Upper lobe of left lung (tissue), 6 donors: ENCODE measurements at regions not wholly inside any gene's neighbourhood (a gene's known extent, or its start where the extent isn't known, plus 50 kb on each side); places are given as distances from the start of the nearest gene placed in this dataset.

Experiments used
- ATAC-seq, 2 donors: fragments of 200-7000 bp; cut with Tn5 transposase; one replicate each; pipeline ENCODE4 v1.9.1; 2022; ENCODE audit warnings: mild to moderate bottlenecking in 2 of 2, moderate library complexity in 2 of 2; ENCODE audit not compliant: low FRiP score in 2 of 2
- DNase-seq, 2 donors: peaks; one replicate each; pipeline ENCODE4 v3.0.0-alpha.2; 2019 to 2020
- H3K27ac ChIP-seq, 4 donors: fragments of 200-600 bp; sonication (generic); one replicate each; pipeline ENCODE4 v1.5.1; 2016 to 2019
- H3K27me3 ChIP-seq, 4 donors: fragments of 200-600 bp; sonication (generic); one replicate each; pipeline ENCODE4 v1.5.1; 2017 to 2019
- H3K36me3 ChIP-seq, 4 donors: fragments of 200-600 bp; sonication (generic); one replicate each; pipeline ENCODE4 v1.5.1; 2016 to 2019
- H3K4me1 ChIP-seq, 4 donors: fragments of 200-600 bp; sonication (generic); one replicate each; pipeline ENCODE4 v1.5.1; 2018 to 2019
- H3K4me3 ChIP-seq, 4 donors: fragments of 200-600 bp; sonication (generic); one replicate each; pipeline ENCODE4 v1.5.1; 2017 to 2019; ENCODE audit warnings: mild to moderate bottlenecking in 2 of 4, moderate library complexity in 1 of 4
- H3K9me3 ChIP-seq, 4 donors: fragments of 200-600 bp; sonication (generic); one replicate each; pipeline ENCODE4 v1.5.1; 2018 to 2019
- CTCF ChIP-seq, 6 experiments: fragments of 450-650 bp in 4 of 6; fragments of 200-600 bp in 2 of 6; sonication (generic) in 2 of 6; IDR thresholded peaks; one replicate each; pipeline ENCODE4 v1.5.1; 2016 to 2019; ENCODE audit warnings: antibody characterized with exemption in 6 of 6
- EP300 ChIP-seq, 4 donors: sonication (generic); formaldehyde crosslinking; IDR thresholded peaks; one replicate each; pipeline ENCODE4 v1.5.1; 2017; ENCODE audit warnings: antibody characterized with exemption in 4 of 4, control low read depth in 2 of 4
- POLR2A ChIP-seq, 4 donors: fragments of 450-650 bp; IDR thresholded peaks; one replicate each; pipeline ENCODE4 v1.5.1; 2016 to 2017; ENCODE audit warnings: antibody characterized with exemption in 4 of 4, mild to moderate bottlenecking in 2 of 4
- POLR2AphosphoS5 ChIP-seq, 2 donors: sonication (generic); formaldehyde crosslinking; IDR thresholded peaks; one replicate each; pipeline ENCODE4 v1.5.1; 2017; ENCODE audit warnings: antibody characterized with exemption in 2 of 2
- WGBS, 2 donors: methylation state at CpG; one replicate each; pipeline ENCODE4 v1.1.5; 2017 to 2018; 5-methylcytosine and 5-hydroxymethylcytosine counted together
- donor health status: DM: no; HTN: no; CAD: no; lungs with moderate emphysema.
- donor health status: DM: no; HTN: yes; CAD: no; lungs with severe emphysema.

GRCh38 chr4:111499706-111500105 is 645.5 kb upstream of the FAM241A start:
- Histone ChIP-seq H3K4me1 (no peaks in the 10 kb centered on the region), H3K9me3 (no peaks in the 10 kb centered on the region), H3K36me3 (no peaks in the 10 kb centered on the region), H3K4me3 (no peak overlapping the region), H3K27me3 (no peaks in the 10 kb centered on the region), H3K27ac (no peak overlapping the region)
- no peak for DNase-seq
- 70 to 74% methylated on average over 1 of the region's 1 CpG for WGBS, 2 donors
- no peak for TF ChIP-seq POLR2A (IDR thresholded peaks at IDR 0.05)
- ATAC-seq: no peak

- Histone ChIP-seq H3K36me3 (no peaks in the 10 kb centered on the region), H3K4me1 (no peaks in the 10 kb centered on the region), H3K27me3 (no peaks in the 10 kb centered on the region), H3K9me3 (no peaks in the 10 kb centered on the region), H3K27ac (no peak overlapping the region), H3K4me3 (no peak overlapping the region)
- ATAC-seq (no peak), DNase-seq (no peak)
- WGBS, 2 donors: 73 to 95% methylated on average over 3 of the region's 3 CpGs
- TF ChIP-seq POLR2A (IDR thresholded peaks at IDR 0.05) (no peak), POLR2AphosphoS5 (IDR thresholded peaks at IDR 0.05) (no peak), CTCF (IDR thresholded peaks at IDR 0.05) (no peak), EP300 (IDR thresholded peaks at IDR 0.05) (no peak)
Measured at GRCh38 chr4:111500858-111501257, 644.4 kb upstream of the FAM241A start.

GRCh38 chr4:111501946-111502345 is 643.3 kb upstream of the FAM241A start:
- WGBS, 2 donors: 50 to 68% methylated on average over 2 of the region's 2 CpGs
- Histone ChIP-seq H3K4me1 (no peaks in the 10 kb centered on the region), H3K9me3 (no peaks in the 10 kb centered on the region), H3K27me3 (no peaks in the 10 kb centered on the region), H3K4me3 (no peak overlapping the region), H3K36me3 (no peaks in the 10 kb centered on the region), H3K27ac (no peak overlapping the region)
- TF ChIP-seq CTCF (IDR thresholded peaks at IDR 0.05) (no peak), POLR2AphosphoS5 (IDR thresholded peaks at IDR 0.05) (no peak), POLR2A (IDR thresholded peaks at IDR 0.05) (no peak), EP300 (IDR thresholded peaks at IDR 0.05) (no peak)
- DNase-seq (no peak), ATAC-seq (no peak)

- H3K4me1 ChIP-seq: no peaks in the 10 kb centered on the region
- H3K27me3 ChIP-seq: no peaks in the 10 kb centered on the region
- ATAC-seq (no peak), DNase-seq (no peak)
- H3K9me3 ChIP-seq: no peaks in the 10 kb centered on the region
- no peak overlapping the region for H3K4me3 ChIP-seq
- H3K36me3 ChIP-seq: no peaks in the 10 kb centered on the region
- 71 to 89% methylated on average over 2 of the region's 2 CpGs for WGBS, 2 donors
- no peak overlapping the region for H3K27ac ChIP-seq
- TF ChIP-seq EP300 (IDR thresholded peaks at IDR 0.05) (no peak), POLR2AphosphoS5 (IDR thresholded peaks at IDR 0.05) (no peak), POLR2A (IDR thresholded peaks at IDR 0.05) (no peak), CTCF (IDR thresholded peaks at IDR 0.05) (no peak)
Measured at GRCh38 chr4:111502626-111503025, 642.6 kb upstream of the FAM241A start.

- no peaks in the 10 kb centered on the region for H3K4me1 ChIP-seq
- no peak for ATAC-seq
- TF ChIP-seq POLR2A (IDR thresholded peaks at IDR 0.05): no peak
- no peak for TF ChIP-seq POLR2AphosphoS5 (IDR thresholded peaks at IDR 0.05)
- no peak for TF ChIP-seq EP300 (IDR thresholded peaks at IDR 0.05)
- TF ChIP-seq CTCF (IDR thresholded peaks at IDR 0.05): no peak
- no peak overlapping the region for H3K4me3 ChIP-seq
- DNase-seq: no peak
- no peak overlapping the region for H3K27ac ChIP-seq
- 76 to 77% methylated on average over 2 of the region's 2 CpGs for WGBS, 2 donors
- H3K36me3 ChIP-seq: no peaks in the 10 kb centered on the region
- H3K9me3 ChIP-seq: no peaks in the 10 kb centered on the region
- no peaks in the 10 kb centered on the region for H3K27me3 ChIP-seq
Measured at GRCh38 chr4:111506706-111507105, 638.5 kb upstream of the FAM241A start.
